SU-DHL-6 (cell line): ENCODE measurements at regions not wholly inside any gene's neighbourhood (a gene's known extent, or its start where the extent isn't known, plus 50 kb on each side); places are given as distances from the start of the nearest gene placed in this dataset.

ENCODE experiments used
- CTCF ChIP-seq: fragments of 200-600 bp; sonication (generic); IDR thresholded peaks from one replicate; pipeline ENCODE4 v1.5.1; 2017; ENCODE audit warnings: antibody characterized with exemption, mild to moderate bottlenecking, low read length, moderate library complexity; ENCODE audit not compliant: insufficient read depth, poor library complexity, severe bottlenecking
- EZH2phosphoT487 ChIP-seq: fragments of 200-600 bp; sonication (generic), shearing (Covaris generic); conservative IDR thresholded peaks from 2 replicates; pipeline ENCODE4 v1.6.1; 2018; ENCODE audit warnings: mild to moderate bottlenecking, antibody characterized with exemption, low read length, moderate library complexity, mixed read lengths

- TF ChIP-seq CTCF: no peak
- TF ChIP-seq EZH2phosphoT487: no peak
Observed at GRCh38 chr4:62822306-62822705, 1586.9 kb downstream of the TECRL start.
